K562 (cell line): ENCODE measurements at regions not wholly inside any gene's neighbourhood (a gene's known extent, or its start where the extent isn't known, plus 50 kb on each side); places are given as distances from the start of the nearest gene placed in this dataset.

Source experiments
- ATAC-seq: fragments of 200-7000 bp; cut with Tn5 transposase; 3 replicates; pipeline ENCODE4 v1.9.1; 2020; ENCODE audit warnings: moderate library complexity
- BruUV-seq: library from RNA; stranded (reverse); fragments of 400-500 nt; replicated peaks from 2 replicates; lab custom pipeline; 2021; lab: Mats Ljungman, UMichigan
- CTCF ChIA-PET: fragments of 300-600 bp; formaldehyde crosslinking; extraction: SDS; loops from one replicate; lab custom pipeline; 2021; ENCODE audit warnings: low intra/inter-chr PET ratio; lab: Yijun Ruan, JAX
- POLR2A ChIA-PET: fragments of 300-600, 350-650 bp; sonication (Branson Sonifier 250); formaldehyde crosslinking; extraction: SDS; loops from one replicate; lab custom pipeline; 2021; ENCODE audit warnings: antibody characterized with exemption, inconsistent platforms; lab: Yijun Ruan, JAX
- DNase-seq, 4 experiments: peaks; one replicate each; pipeline versions ENCODE4 v3.0.0 to v3.0.0-alpha.2; 2011 to 2018; ENCODE audit warnings: low spot score in 3 of 4, mixed read lengths in 3 of 4; ENCODE audit errors: extremely low read depth in 1 of 4
- FAIRE-seq: peaks from 2 replicates; lab custom pipeline; 2011; peaks lifted over from hg19 to GRCh38; lab: Jason Lieb, UNC
- H2AFZ ChIP-seq: 2 replicates; pipeline ENCODE4 v1.6.0; 2011; ENCODE audit warnings: low read depth, low read length, control low read depth, inconsistent platforms
- H3K27ac ChIP-seq: fragments of 200-600 bp; 3 replicates; pipeline ENCODE4 v1.8.0; 2011; ENCODE audit warnings: low read depth, mild to moderate bottlenecking, control low read depth, inconsistent platforms, low read length, moderate library complexity, mixed read lengths; ENCODE audit errors: extremely low read depth
- H3K27me3 ChIP-seq, 2 experiments: fragments of 300-600 bp in 1 of 2; 2 replicates in 1 of 2; 3 replicates in 1 of 2; pipeline versions ENCODE4 v1.6.0 to v1.8.0; 2011; ENCODE audit warnings: inconsistent platforms in 2 of 2, low read length in 2 of 2, mild to moderate bottlenecking in 1 of 2, mixed read lengths in 1 of 2, moderate library complexity in 1 of 2; ENCODE audit not compliant: control insufficient read depth in 2 of 2, insufficient read depth in 2 of 2
- H3K36me3 ChIP-seq: fragments of 300-600 bp; 3 replicates; pipeline ENCODE4 v1.8.0; 2011; ENCODE audit warnings: mild to moderate bottlenecking, low read length, inconsistent platforms; ENCODE audit not compliant: control insufficient read depth, insufficient read depth
- H3K4me1 ChIP-seq, 2 experiments: fragments of 200-600 bp in 1 of 2; replicated peaks in 1 of 2; 2 replicates in 1 of 2; 3 replicates in 1 of 2; pipeline versions ENCODE4 v1.5.1 to v1.8.0; 2011; ENCODE audit warnings: inconsistent platforms in 2 of 2, low read length in 2 of 2, mild to moderate bottlenecking in 1 of 2, mixed read lengths in 1 of 2, moderate library complexity in 1 of 2; ENCODE audit not compliant: control insufficient read depth in 2 of 2, insufficient read depth in 2 of 2
- H3K4me2 ChIP-seq: 2 replicates; pipeline ENCODE4 v1.6.1; 2011; ENCODE audit warnings: low read length, control low read depth, inconsistent platforms, mixed read lengths; ENCODE audit not compliant: insufficient read depth
- H3K4me3 ChIP-seq: fragments of 200-600 bp; sonication (generic), shearing (Covaris generic); 2 replicates; pipeline ENCODE4 v1.5.1; 2016; ENCODE audit warnings: control low read depth, inconsistent platforms
- H3K79me2 ChIP-seq: fragments of 200-600 bp; 3 replicates; pipeline ENCODE4 v1.8.0; 2011; ENCODE audit warnings: low read length, inconsistent platforms; ENCODE audit not compliant: control insufficient read depth, insufficient read depth
- H3K9ac ChIP-seq, 2 experiments: 2 replicates each; pipeline versions ENCODE4 v1.6.0 to v1.6.1; 2011; ENCODE audit warnings: low read depth in 2 of 2, low read length in 2 of 2, control low read depth in 1 of 2, inconsistent platforms in 1 of 2, mild to moderate bottlenecking in 1 of 2, mixed read lengths in 1 of 2; ENCODE audit not compliant: insufficient read depth in 1 of 2
- H3K9me1 ChIP-seq: one replicate; pipeline ENCODE4 v1.6.0; 2011; ENCODE audit warnings: inconsistent platforms, mild to moderate bottlenecking, low read length, moderate library complexity; ENCODE audit not compliant: control insufficient read depth, insufficient read depth
- H3K9me3 ChIP-seq: replicated peaks from 2 replicates; pipeline ENCODE4 v1.5.1; 2011; ENCODE audit warnings: low read depth, low read length, inconsistent platforms; ENCODE audit not compliant: control insufficient read depth, insufficient read depth
- H4K20me1 ChIP-seq: replicated peaks from 2 replicates; pipeline ENCODE4 v1.6.1; 2011; ENCODE audit warnings: low read length, inconsistent platforms, mixed read lengths; ENCODE audit not compliant: control insufficient read depth, insufficient read depth
- CTCF ChIP-seq, 3 experiments: IDR thresholded peaks in 2 of 3; conservative IDR thresholded peaks in 1 of 3; 2 replicates each; pipeline ENCODE4 v1.5.1; 2011 to 2012; ENCODE audit warnings: low read length in 3 of 3, mild to moderate bottlenecking in 3 of 3, control low read depth in 2 of 3, improper control_type of control experiment in 1 of 3, inconsistent platforms in 1 of 3, low read depth in 1 of 3, mixed read lengths in 1 of 3, moderate library complexity in 1 of 3; ENCODE audit not compliant: insufficient read depth in 2 of 3
- ETV1 ChIP-seq: fragments of 450-650 bp; conservative IDR thresholded peaks from 2 replicates; pipeline ENCODE4 v1.6.1; 2016; ENCODE audit warnings: missing genetic modification characterization, control low read depth, low read depth, missing compliant biosample characterization
- HSF4 ChIP-seq: fragments of 250-450 bp; sonication (Bioruptor Pico); IDR thresholded peaks from 2 replicates; pipeline ENCODE4 v2.1.2; 2022; ENCODE audit warnings: mild to moderate bottlenecking, moderate library complexity, borderline replicate concordance
- LARP7 ChIP-seq: fragments of 450-650 bp; IDR thresholded peaks from 2 replicates; pipeline ENCODE4 v1.6.1; 2016
- ZNF512 ChIP-seq: IDR thresholded peaks from 2 replicates; pipeline ENCODE4 v1.6.1; 2016; ENCODE audit warnings: missing genetic modification characterization, missing compliant biosample characterization
- ZNF586 ChIP-seq: fragments of 450-650 bp; formaldehyde crosslinking; conservative IDR thresholded peaks from 2 replicates; pipeline ENCODE4 v1.4.0; 2020; ENCODE audit warnings: mild to moderate bottlenecking, moderate library complexity
- ZNF778 ChIP-seq: fragments of 450-650 bp; formaldehyde crosslinking; IDR thresholded peaks from 2 replicates; pipeline ENCODE4 v1.4.0; 2020; ENCODE audit warnings: mild to moderate bottlenecking, moderate library complexity
- ZNF830 ChIP-seq: fragments of 250-450 bp; sonication (Bioruptor Pico); IDR thresholded peaks from 2 replicates; pipeline ENCODE4 v1.5.0; 2021; ENCODE audit warnings: mild to moderate bottlenecking
- WGBS: fragments of 100-300 bp; shearing (Covaris generic); methylation state at CpG from one replicate; pipeline ENCODE4 v1.1.6; 2016; ENCODE audit warnings: low coverage, mixed read lengths; ENCODE audit not compliant: insufficient coverage; ENCODE audit errors: missing lambda C conversion rate; 5-methylcytosine and 5-hydroxymethylcytosine counted together
- in situ Hi-C: fragments of 300-500 bp; cut with MboI; formaldehyde crosslinking; loops from 4 replicates; pipeline ENCODE4 v1.15.0; 2018; ENCODE audit warnings: inconsistent platforms, mixed read lengths
- intact Hi-C: fragments of 100-400 bp; cut with micrococcal nuclease; formaldehyde crosslinking; loops from 2 replicates; pipeline ENCODE4 v1.14.2; 2022

GRCh38 chr9:109953300-109953699 is 173.3 kb downstream of the PALM2AKAP2 start:
- H3K9ac ChIP-seq: no peak overlapping the region
- H3K79me2 ChIP-seq: no peaks in the 10 kb centered on the region
- TF ChIP-seq HSF4 (CRISPR knock-in tag): no peak
- no peak for TF ChIP-seq ZNF586 (CRISPR knock-in tag)
- no peak for TF ChIP-seq ETV1 (tag)
- no peak for TF ChIP-seq ZNF830 (CRISPR knock-in tag)
- no peak for TF ChIP-seq LARP7
- BruUV-seq: no TSS peak
- H3K9me3 ChIP-seq: no peaks in the 10 kb centered on the region
- DNase-seq: no peak
- H4K20me1 ChIP-seq: no peaks in the 10 kb centered on the region
- intact Hi-C loops (no loop called here), in situ Hi-C loops (no loop called here)
- H3K9me1 ChIP-seq: no peaks in the 10 kb centered on the region
- no peak overlapping the region for H2AFZ ChIP-seq
- no peaks in the 10 kb centered on the region for H3K4me1 ChIP-seq
- no peak overlapping the region for H3K4me2 ChIP-seq
- CTCF ChIA-PET: no interaction called here
- no peaks in the 10 kb centered on the region for H3K27me3 ChIP-seq
- no peak for FAIRE-seq
- ATAC-seq: no peak
- no peaks in the 10 kb centered on the region for H3K36me3 ChIP-seq
- H3K4me3 ChIP-seq: no peak overlapping the region
- whole genome bisulfite sequencing: 2% methylated on average over 5 of the region's 5 CpGs
- no peak overlapping the region for H3K27ac ChIP-seq
- POLR2A ChIA-PET: interaction anchor here (0.7 kb wide), 1 partner anchor 1065 kb away, joined by 3 read pairs; no protein-coding TSS in a partner anchor

GRCh38 chr9:109953813-109954497 is 174.0 kb downstream of the PALM2AKAP2 start:
- no peak overlapping the region for H3K4me3 ChIP-seq
- no peaks in the 10 kb centered on the region for H3K79me2 ChIP-seq
- no peaks in the 10 kb centered on the region for H3K9me3 ChIP-seq
- 6% methylated on average over 3 of the region's 3 CpGs for WGBS
- H3K9ac ChIP-seq: no peak overlapping the region
- ATAC-seq: no peak
- no peak overlapping the region for H2AFZ ChIP-seq
- H3K27ac ChIP-seq: no peak overlapping the region
- no peaks in the 10 kb centered on the region for H3K27me3 ChIP-seq
- TF ChIP-seq ZNF778 (no peak), ZNF512 (tag) (no peak), CTCF (IDR thresholded peaks at IDR 0.05 in 2 of 3, conservative IDR thresholded peaks at IDR 0.05 in 1 of 3; ENCODE audit: insufficient read depth in 2 of 3, low read depth in 1 of 3, low read length in 3 of 3) (peak in 2 of 3 experiments; percentile 17 to 20; a peak in 1 of 6 replicates)
- H3K4me2 ChIP-seq: no peak overlapping the region
- H3K4me1 ChIP-seq: no peaks in the 10 kb centered on the region
- no peaks in the 10 kb centered on the region for H4K20me1 ChIP-seq
- ChIA-PET POLR2A (no interaction called here), CTCF (no interaction called here)
- in situ Hi-C loops (no loop called here), intact Hi-C loops (no loop called here)
- FAIRE-seq: no peak
- BruUV-seq: no TSS peak
- H3K9me1 ChIP-seq: no peaks in the 10 kb centered on the region
- peak in 3 of 4 experiments; percentile 12 to 46 (median 39) for DNase-seq
- H3K36me3 ChIP-seq: no peaks in the 10 kb centered on the region
